SKM-1 (cell line): ENCODE measurements at regions not wholly inside any gene's neighbourhood (a gene's known extent, or its start where the extent isn't known, plus 50 kb on each side); places are given as distances from the start of the nearest gene placed in this dataset.
"Not testable (repeated sequence)": the region's sequence is repeated elsewhere in the genome, so short reads cannot be mapped to it uniquely, and the experiment has no call there.

Experiments
- DNase-seq: peaks from one replicate; lab custom pipeline; 2025; ENCODE audit not compliant: unreplicated experiment; lab: John Stamatoyannopoulos, UW

DNA sequence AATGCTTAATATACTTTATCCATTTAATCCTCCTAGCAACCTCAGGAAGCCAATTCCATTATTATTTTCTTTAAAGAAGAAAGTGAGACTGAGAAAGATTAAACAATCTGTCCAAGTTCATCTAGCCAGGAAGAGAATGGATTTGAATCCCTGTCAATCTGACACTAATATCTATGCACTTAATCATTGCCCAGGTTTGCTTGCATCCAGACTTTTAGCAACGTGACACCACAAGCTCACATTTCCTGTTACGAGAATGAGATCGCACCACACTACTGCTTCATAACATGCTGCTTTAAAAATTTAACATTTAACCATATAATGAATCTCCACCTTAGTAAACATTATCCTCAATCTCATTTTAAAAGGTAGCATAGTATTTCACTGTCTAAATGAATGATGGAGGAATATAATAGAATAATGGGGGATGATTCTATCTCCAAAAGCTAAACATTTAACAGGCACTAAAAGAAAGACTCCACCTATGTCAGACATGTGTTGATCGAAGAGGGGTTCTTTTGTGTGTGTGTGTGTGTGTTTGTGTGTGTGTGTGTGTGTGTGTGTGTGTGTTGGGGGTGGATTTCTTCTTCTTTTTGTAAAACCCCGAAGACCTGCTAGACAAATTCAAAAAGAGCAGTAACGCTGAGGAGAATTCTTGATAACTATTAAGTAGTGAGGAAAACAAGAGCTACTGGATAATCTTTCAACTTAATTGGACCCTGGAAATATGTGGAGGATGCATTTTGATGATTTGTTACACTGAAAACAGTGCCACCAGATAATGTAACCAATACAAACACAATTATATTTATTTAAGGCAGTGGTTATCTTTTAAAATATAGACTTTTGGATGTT is 138.7 kb upstream of the NR3C1 start:
- DNase-seq = no peak

DNA sequence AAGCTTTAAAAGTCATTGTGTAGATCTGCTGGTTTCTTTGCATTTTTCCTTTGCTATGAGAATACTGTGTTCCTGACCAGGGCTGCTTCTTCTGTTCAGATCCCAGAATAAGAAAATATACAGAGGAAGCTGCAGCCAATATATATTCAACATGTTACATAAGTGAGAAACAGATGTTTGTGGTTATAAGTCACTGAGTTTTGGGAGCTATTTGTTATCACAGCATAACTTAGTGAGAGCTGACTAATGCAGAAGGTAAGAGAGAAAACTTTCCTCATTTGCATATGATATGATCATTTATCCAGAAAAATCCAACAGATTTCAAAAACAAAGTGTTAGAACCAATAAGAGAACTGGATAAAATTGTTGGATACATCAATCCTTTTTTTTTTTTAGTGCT is 136.3 kb upstream of the NR3C1 start:
- no peak for DNase-seq

DNA sequence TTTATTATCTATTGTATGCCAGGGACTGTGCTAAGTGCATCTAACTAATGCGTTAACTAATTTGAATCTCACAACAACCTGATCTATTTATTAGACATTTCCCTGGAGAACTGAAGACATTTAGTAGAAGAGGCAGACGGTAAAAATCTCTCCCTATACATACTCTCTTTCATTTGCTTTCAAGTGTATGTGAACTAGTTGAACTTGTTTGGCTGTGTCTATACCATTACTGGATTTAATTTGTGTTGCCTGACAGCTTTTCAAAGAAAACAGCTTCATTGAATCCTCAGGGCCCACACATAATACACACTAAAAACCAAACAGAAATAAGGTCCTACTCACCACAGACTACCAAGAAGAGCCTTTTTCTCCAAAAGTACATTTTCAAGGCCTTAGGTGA is 133.6 kb upstream of the NR3C1 start:
- DNase-seq = no peak

DNA sequence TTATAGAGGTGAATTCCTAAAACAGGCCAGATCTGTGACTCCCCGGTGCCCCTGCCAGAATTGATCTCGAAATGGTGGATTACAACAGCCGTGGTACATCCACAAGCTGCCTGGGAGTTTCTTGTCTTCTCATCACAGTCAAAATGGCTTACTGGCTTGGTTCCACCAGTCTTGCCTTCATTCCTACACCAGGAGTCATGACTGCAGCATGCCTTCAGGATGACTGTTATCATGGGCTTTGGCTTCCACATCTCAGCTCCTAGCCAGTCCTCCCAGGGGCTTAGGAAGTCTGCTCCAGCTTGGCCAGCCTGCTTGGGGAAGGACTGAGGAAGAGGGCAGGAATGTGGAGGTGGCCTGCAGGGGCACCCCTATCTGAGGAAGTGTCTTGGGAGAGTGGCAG is 132.9 kb upstream of the NR3C1 start:
- no peak for DNase-seq

DNA sequence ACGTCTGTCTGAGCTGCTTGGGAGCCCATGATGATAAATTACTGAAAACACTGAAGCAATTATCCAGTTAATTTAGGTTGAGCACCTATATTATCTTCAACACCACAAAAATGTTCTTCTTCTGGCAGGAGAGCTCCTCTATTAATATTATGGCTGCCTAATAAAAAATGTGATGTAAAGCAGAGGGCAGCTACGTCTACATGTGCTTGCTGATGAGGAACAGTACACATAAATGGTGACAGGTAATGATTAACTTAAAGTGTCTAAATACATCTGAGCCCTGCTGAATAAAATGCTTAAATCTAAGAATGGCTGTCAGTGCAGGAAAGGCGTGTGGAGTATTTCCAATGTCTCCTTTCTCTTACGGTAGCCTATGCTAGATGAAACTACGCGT is 131.3 kb upstream of the NR3C1 start:
- no peak for DNase-seq

DNA sequence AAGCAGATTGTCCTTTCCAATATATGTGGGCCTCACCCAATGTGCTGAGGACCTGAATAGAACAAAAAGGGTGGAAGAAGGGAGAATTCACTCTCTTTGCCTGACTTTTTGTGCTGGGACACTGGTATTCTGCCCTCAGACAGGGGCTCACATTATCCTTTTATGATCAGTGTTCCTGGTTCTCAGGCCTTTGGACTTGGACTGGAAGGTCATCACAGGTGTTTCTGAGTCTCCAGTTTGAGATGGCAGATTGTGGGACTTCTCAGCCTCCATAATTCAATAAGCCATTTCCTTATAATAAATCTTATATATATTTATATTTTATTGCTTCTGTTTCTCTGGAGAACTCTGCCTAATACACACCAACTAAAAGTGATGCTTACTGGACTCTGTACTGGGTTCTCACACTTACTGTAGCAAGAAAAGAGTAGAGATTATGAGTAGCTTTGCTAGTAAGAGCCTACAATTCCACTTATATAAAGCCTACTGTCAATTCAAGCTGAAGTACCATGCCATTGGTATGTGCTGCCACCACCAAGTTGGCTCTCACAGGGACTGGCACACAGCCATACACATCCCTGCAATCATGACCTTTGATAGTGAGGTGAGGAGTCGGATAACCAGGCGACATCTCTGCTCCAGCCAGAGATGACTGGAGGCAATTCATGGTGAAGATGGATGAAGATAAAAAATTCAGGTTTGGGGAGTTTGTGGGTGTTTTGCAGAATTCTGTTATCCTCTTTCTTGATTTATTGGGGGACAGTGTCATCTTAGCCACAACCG is 130.7 kb upstream of the NR3C1 start:
- no peak for DNase-seq

DNA sequence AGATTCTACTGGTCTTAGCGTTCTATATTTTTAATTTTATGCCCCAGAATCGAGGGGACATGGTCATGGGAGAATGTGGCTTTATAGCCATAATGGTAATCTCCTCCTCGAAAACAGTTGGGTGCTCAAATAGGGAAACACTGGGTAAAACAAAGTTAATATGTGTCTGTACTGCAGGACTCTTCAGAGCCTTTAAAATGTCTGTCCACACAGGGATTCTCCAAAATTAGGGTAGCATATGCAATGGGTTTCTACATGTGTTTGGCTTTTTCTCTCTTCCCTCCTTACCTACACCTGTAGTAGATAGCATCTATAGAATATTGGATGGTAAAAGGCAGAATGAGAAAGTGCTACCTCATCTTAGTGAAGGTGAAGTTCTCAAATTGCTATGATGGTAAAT is 130.0 kb upstream of the NR3C1 start:
- DNase-seq = no peak

DNA sequence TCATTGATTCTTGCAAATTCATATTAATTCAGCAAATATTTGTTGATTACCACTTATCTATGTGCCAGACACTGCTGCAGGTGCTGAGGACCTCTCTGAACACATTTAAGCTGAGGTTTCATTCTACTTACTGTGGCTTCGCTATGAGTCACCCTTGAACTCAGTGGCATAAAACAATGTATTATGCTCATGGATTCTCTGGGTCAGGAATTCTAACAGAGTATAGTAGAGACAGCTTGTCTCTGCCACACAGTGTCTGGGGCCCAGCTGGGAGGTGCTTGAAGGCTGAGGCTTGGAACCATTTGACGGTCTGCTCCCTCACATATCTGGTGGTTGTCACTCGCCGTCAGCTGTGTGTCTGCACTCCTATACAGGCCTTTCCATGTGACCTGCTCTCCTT is 124.3 kb upstream of the NR3C1 start:
- DNase-seq = no peak

DNA sequence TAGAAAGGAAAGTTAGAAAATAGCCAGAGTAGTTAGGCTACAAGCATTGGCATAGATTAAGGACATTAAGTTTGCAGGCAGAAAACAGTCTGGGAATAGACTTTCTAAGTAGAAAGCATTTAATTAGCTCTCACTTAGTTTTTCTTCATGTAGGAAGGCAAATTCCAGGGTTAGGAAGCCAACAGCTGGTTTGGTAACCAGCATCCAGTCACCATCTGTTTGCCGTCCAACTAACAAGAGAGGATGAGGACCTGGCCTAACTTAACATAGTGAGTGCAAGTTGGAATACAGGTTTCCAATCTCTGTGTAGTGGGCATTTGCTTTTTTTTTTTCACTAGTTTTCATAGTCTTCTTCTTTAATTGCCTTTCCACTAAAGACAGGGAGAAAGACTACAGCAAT is 121.7 kb upstream of the NR3C1 start:
- DNase-seq = no peak

DNA sequence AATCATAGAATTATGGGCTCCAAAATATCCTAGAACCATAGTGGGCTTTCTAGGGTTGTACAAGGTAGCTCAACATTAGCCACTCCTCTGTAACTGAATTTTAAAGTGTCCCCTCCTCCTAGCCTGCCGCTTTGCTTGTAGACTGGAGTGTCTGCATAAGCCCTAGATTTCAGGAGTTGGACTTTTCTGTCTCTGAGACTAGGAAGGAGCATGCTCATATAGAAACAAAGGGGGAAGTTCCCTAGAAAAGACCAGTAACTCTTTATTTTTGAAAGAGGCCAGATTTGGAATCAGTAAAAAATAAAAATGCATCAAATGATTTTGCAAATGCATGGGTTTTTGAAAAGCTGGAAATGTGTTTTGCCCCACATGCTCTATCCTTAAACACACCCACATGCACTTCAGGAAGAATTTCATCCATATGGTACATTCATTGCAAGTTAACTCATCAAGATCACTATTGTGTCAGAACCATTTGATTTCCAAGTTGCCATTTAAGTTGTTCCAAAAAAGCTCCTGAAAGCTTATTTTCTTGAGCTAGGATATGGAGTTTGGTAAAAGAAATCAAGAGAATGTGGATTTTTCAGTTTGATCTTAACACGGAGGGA is 121.0 kb upstream of the NR3C1 start:
- no peak for DNase-seq

DNA sequence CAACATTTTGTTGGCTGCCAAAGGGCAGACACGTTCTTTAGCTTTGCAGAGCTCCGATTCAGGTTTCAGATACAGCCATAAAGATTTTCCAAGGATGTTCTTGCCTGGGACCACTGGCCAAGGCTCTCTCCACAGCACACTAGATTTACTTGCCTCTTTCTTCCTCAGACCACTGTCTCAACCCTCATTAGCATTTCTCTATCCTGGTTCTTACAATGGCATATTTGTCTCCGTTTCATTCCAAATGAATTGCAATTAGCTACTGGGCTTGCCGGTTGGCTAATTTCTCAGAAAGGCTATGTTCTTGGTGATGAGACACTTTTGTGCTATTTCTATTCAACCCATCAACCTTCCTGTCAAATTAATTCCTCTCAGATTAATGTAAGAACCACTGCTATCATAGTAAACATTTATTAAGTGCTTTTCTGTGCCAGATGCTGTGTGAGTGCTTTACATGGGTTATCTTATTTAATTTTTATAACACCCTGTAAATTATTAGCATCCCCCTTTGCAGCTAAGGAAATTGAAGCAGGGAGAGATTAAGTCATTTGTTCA is 118.4 kb upstream of the NR3C1 start:
- DNase-seq = no peak

DNA sequence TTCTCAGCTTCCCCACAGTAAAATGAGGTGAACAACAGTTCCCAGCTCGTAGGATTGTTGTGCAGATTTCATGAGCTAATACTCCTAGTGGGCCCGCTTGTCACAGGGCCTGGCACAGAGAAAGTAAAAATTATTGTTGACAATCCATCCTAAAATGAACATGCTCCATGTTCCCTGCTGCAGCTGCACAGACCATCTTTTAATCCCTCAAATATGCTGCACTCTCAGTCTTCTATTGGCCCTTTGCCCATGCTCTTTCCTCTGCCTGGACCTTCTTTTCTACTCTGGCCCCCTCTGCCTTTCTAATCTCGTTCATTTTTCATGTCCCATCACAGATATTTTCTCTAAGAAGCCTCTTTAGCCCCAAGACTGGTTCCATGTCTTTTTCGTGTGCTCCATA is 117.7 kb upstream of the NR3C1 start:
- no peak for DNase-seq

DNA sequence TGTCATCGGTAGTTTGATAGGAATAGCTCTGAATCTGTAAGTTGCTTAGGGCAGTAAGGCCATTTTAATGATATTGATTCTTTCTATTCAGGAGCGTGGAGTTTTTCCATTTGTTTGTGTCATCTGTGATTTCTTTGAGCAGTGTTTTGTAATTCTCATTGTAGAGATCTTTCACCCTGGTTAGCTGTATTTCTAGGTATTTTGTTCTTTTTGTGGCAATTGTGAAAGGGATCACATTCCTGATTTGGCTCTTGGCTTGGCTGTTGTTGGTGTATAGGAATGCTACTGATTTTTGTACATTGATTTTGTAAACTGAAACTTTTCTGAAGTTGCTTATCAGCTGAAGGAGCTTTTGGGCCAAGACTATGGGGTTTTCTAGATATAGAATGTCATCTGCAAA is 115.7 kb upstream of the NR3C1 start:
- DNase-seq = not testable (repeated sequence)

DNA sequence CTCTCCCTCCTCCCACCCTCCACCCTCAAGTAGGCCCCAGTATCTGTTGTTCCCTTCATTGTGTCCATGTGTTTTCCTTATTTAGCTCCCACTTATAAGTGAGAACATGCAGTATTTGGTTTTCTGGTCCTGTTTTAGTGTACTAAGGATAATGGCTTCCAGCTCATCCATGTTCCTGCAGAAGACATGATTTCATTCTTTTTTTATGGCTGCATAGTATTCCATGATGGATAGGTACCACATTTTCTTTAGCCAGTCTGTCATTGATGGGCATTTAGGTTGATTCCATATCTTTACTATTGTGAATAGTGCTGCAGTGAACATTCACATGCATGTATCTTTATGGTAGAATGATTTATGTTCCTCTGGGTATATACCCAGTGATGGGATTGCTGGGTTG is 114.3 kb upstream of the NR3C1 start:
- DNase-seq = not testable (repeated sequence)

DNA sequence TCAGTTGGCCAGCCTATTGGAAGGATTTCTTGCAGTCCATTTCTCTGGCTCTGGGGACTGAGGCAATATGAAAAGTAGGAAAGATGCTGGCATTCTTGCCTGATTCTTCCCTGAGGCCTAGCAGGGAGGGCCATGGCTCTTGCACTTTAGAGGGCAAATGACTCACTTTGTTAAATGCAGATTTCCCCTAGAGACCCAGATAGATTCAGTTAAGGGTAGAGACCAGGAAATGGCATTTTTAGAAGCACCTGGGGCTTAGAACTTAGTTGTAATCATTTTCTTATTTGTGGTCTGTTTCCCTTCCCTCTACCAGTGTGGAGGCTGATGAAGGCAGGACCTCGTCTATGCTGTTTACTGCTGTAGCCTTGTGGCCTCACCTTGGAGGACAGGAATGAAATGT is 112.8 kb upstream of the NR3C1 start:
- DNase-seq = no peak

DNA sequence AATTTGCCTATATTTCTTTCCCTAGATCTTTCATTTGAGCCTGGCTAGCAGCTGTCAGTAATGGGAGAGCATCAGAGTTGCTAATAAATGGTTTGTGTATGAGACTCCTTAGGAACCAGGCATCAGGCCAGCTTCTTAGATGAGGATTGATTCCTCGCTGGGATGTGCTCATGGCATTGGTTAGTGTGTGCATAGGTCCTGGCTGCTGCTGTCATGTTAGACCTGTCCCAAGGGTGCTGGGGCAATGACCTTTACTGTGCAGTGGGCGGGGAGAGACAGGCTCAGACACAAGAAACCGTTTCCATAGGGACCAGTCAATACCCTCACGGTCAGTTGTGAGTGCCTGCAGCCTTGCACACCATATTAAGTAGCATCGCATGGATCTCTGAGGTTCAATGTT is 112.3 kb upstream of the NR3C1 start:
- DNase-seq = no peak

DNA sequence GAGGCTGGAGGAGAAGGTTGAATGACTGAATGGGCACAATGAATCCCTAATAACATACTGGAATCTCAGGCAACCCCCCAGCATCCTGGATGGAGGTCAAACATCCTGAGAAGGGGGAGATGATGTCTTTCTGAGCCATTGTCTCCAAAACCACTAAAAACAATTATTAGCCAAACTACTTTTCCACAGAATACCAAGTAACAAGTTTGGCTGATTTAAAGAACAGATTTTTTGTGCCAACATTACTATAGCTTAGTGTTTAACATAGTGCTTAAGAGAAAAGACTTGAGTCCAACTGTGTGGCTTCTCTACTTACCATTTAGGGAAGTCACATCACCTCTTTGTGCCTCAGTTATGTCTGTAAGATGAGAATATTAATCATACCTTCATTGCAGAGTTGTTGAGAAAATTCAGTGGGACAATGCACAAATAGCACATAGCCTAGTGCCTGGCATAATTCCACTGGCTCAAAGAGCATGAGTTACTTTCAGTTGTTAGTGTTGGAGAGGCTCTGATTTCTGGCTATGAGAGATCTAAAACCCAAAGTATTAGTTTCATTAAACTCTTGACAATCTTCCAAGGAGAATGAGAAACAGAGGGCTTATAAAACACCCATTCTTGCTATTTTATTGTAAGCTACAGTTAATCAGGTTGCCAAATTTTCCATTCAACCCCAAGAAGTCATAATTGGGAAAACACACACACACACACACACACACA is 111.3 kb upstream of the NR3C1 start:
- no peak for DNase-seq

DNA sequence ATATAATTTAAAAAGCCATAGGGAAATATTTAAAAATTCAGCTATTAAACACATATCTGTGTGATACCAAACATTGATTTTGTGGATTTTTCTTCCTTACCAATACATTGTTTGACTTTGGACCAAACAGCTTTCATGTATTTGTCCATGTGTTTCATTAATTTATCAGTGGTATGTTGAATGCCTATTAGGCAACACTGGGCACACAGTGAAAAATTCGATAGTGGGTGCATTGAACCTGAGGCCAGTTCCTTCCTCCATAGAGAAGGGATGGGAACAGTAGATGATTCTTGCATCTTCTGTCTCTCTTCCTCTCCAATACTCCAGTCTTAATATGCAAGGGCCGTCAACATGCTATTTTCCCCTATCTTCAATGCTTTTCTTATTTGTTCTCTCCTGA is 110.2 kb upstream of the NR3C1 start:
- no peak for DNase-seq

DNA sequence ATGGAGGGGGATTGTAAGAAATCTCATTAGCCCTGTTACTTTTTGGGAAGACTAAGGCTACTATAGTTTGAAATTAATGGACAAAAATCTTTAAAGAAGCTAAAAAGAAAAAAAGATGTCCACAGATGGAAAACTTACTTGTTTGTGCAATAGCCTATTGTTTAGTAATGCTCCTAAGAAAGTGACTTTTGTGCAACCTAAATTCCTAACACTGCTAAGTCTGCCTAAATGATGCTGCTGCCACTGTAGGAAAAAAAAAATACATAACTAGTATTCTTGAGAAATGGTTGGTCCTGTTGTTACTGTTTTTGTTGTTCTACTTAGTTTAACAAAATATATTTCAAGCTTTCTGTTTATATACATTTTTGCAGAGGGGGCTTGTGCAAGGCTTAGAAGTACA is 108.2 kb upstream of the NR3C1 start:
- no peak for DNase-seq

DNA sequence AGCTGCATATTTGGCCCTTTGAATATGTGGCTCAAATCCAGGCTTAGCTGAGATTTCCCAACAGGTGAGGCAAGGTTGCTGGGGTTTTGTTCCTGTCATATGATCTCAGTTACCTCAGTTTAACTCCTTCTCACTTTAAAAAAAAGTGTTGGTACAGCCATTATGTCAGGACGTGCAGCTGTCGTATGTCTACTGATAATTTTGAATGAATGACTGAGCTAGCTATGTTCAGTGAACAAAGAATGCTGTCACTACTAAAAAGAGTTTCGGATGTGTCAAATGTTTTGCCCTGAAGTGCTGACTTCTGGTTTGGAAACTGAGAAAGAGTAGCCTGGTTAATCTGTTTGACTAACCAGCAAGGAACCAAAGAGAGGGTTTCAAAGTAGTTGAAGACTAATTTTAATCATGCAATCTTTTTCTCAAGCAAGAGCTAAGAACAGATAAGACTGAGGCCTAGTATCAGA is 106.3 kb upstream of the NR3C1 start:
- DNase-seq = no peak
